ENCODE measurements at regions not wholly inside any gene's neighbourhood (a gene's known extent, or its start where the extent isn't known, plus 50 kb on each side); places are given as distances from the start of the nearest gene placed in this dataset.

GRCh38 chr2:21633015-21633414, 509.2 kb downstream of the TDRD15 start:
- DNase-seq (ENCODE audit: low read depth in 2 of 2): no peak

GRCh38 chr2:21633466-21633865, 509.7 kb downstream of the TDRD15 start:
- no peak for DNase-seq (ENCODE audit: low read depth in 2 of 2)

DNA sequence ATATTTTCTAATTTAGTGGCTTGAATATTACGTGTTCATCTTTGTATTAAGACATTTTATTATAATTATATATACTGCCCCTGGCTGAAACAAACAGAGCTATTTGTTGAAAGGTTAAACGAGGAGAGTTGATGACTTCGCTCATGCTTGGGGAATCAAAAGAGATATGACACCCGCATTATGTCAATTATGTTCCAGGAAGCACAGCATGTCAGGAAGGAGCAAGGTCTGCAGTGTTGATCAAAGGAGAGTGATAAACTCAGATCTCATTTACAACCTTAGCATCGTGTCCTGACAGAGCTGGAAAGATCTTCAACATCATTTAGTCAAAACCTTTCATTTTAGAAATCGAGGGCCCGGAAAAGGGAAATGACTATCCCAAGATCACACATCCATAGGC, 510.1 kb downstream of the TDRD15 start:
- DNase-seq (ENCODE audit: low read depth in 2 of 2): no peak

- no peak for DNase-seq (ENCODE audit: low read depth in 2 of 2)
Observed at GRCh38 chr2:21640046-21640445, 516.3 kb downstream of the TDRD15 start.

- DNase-seq (ENCODE audit: low read depth in 2 of 2): no peak
Observed at GRCh38 chr2:21642647-21643046, 518.9 kb downstream of the TDRD15 start.

- DNase-seq (ENCODE audit: low read depth in 2 of 2): no peak
Observed at GRCh38 chr2:21643180-21643579, 519.4 kb downstream of the TDRD15 start.

DNA sequence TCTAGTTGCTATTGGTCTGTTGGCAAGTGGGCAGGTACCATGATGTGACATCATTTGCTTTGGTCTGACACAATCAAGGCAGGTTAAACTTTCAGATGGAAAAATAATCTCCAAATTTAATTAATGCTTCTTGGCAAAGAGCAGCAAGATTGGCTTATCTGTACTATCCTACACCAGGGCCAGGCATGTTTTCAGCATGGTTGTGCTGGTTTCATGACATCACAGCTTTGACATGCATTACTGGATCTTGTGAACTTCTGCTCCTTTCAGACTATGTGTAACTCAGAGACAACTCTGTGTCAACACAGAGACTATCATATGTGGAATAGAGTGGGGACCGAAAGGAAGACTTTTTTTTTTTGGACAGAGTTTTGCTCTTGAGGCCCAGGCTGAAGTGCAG, 520.5 kb downstream of the TDRD15 start:
- DNase-seq (ENCODE audit: low read depth in 2 of 2): no peak

GRCh38 chr2:21646345-21646744, 522.6 kb downstream of the TDRD15 start:
- DNase-seq (ENCODE audit: low read depth in 2 of 2): no peak

DNA sequence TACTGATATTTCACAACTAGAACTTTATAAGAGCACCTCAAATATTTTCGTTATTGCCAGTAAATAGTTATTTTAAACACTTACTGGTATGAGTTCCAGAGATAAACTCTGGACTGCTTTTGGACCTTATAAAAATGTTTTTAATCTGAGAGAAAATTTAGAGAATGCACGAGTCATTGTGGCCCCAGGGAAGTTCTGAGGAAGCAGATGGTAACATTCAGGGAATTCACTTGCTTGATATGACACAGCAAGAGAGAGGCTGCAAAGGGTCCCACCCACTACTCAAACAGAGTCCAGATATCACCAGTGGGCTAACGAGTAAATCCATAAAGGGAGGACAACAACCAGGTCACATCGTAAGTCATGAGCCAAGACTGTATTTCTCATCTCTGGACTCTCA, 526.8 kb downstream of the TDRD15 start:
- no peak for DNase-seq (ENCODE audit: low read depth in 2 of 2)

GRCh38 chr2:21655136-21655535, 531.4 kb downstream of the TDRD15 start:
- DNase-seq (ENCODE audit: low read depth in 2 of 2): no peak

DNA sequence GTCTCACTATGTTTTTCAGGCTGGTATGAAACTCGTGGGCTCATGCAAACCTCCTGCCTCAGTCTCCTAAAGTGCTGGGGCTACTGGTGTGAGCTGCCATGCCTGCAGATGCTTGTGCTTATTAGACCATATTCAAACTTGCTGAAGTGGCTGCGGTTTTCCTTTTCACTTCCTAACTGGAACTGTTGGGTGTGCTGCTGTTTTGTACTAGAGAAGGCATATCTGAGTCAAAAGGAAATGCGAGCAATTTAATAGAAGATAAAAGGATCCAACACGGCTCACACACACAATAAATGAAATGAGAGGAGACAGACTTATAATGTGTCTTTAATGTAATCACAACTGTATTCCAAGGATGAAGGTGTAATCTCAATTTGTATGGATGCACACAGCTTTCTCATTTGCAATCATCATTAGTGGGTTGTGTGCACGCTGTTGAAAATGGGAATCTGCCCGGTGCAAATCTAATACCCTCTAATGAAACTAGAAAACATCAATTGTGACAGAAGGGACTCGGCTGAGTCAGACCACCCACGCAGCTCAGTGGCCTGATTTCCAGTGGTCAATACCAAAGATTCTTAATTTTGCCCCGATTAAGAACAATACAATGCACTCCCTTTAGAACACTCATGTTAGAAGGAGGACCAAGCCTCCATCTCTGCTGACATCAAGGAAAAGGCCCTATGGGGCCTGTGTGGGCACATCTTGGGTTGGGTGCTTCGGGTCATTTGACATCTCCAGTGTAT, 532.7 kb downstream of the TDRD15 start:
- DNase-seq (ENCODE audit: low read depth in 2 of 2): no peak

GRCh38 chr2:21657445-21657844, 533.7 kb downstream of the TDRD15 start:
- no peak for DNase-seq (ENCODE audit: low read depth in 2 of 2)

DNA sequence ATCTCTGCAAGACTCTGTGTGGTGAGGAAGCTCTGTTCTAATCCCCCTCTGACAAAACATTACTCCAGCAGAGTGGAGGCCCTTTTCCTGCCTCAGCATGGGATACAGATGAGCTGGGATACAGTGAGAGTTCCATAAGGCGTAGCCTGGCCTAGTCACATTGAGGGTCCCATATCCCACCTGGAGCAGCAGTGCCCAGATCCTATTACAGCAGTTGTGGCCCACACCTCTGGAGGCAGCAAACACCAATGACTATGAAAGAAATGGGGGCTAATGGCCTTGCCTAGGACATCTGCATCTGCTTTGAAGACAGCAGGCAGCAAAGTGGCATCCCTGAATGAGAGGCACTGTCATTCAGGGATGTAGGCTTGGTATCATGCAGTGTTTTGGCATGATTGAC, 534.5 kb downstream of the TDRD15 start:
- no peak for DNase-seq (ENCODE audit: low read depth in 2 of 2)

DNA sequence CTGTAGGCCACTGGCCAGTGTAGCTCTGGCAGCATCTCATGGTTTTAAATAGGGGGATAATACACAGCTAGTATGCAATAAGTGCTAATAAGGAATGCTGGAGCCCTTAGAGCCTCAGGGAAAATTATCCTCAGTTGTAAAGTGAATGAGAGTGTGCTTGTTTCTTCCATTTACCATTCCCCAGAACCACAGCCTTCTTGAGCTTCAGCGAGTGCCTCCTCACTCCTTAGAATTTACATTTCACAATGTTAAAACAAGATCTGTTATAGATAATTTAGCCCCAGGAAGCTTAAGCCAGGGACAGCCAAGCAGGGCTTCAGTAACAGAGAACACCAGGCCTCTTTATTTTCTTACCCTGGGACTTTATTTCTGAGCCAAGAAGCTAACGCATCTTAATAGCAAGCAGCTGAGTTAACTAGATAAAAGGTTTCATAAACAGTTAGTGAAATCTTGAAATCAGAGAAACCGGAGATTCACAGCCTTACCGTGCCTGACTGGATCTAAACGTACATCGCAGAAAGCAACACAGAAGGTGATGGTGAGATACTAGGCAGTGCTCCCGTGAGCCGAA, 535.2 kb downstream of the TDRD15 start:
- no peak for DNase-seq (ENCODE audit: low read depth in 2 of 2)

DNA sequence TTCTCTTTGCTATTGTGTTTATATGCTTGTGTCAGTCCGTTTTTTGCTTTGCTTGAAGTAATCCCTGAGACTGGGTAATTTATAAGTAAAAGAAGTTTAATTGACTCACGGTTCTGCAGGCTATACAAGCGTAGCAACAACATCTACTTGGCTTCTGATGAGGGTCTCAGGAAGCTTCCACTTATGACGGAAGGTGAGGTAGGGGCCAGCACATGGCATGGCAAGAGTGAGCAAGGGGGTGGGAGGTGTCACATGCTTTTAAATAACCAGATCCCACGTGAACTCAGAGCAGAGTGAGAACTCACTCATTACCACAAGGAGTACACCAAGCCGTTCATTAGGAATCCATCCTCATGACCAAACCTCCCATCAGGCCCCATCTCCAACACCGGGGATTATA, 540.3 kb downstream of the TDRD15 start:
- no peak for DNase-seq (ENCODE audit: low read depth in 2 of 2)

DNA sequence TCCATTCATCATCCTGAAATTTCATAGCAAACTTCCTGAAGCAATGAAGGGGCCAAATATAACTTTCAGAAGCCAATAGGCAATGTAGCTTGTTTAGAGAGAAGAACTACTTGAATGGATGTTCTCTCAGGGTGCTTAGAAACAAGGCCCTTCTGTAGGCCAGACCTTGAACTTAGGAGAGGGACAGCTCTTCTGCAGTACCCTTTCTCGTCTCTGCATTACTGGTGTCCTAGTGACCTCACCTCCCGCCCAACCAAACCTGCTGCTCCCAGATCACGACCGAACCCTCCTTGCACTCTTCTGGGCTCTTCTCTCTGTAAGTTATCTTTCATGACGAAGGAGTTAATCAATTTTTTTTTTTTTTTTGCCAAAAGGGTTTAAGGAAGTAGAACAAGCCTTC, 543.9 kb downstream of the TDRD15 start:
- DNase-seq (ENCODE audit: low read depth in 2 of 2): no peak

DNA sequence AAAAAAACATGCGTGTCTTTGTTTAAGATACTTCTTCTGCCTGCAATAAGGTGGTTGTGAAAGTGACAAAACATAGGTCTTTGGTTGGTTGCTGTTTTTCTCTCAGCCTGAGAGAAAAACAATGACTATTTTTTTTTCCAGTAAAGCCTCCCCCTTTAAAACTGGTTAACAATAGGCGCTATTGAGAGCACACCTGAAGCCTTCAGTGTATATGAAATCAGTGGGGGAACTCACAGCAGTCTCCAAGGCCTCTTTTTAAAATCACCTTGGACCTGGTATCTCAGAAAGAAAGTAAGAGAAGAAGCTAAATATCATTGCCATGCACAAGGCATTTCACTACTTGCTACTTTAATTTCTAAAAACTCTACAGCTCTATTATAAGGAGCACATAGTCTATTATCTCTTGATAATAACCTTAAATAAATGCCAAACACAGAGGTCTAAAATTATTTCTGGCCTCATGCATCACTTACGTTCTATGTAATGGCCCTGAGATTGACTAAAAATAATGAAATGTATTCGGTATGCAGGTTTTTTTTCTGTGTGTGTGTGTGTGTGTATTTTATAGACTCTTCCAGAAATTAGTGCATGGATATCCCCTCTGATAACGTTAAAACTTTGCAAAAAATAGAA, 544.4 kb downstream of the TDRD15 start:
- DNase-seq (ENCODE audit: low read depth in 2 of 2): no peak

DNA sequence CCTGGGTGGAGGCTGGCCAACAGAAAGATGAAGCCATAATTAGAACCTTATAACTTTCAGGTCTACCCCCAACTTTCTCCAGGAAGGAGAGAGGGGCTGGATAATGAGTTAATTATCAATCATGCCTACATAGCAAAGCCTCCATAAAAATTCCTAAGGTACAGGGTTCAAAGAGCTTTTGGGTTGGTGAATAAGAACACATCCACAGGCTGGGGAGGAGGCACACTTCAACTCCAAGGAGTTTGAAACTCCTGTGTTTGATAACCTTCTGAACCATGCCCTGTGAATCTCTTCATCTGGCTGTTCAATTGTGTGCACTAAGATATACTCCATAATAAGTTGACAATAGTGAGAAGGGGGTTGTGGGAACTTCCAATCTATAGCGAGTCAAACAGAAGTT, 552.3 kb downstream of the TDRD15 start:
- no peak for DNase-seq (ENCODE audit: low read depth in 2 of 2)

DNA sequence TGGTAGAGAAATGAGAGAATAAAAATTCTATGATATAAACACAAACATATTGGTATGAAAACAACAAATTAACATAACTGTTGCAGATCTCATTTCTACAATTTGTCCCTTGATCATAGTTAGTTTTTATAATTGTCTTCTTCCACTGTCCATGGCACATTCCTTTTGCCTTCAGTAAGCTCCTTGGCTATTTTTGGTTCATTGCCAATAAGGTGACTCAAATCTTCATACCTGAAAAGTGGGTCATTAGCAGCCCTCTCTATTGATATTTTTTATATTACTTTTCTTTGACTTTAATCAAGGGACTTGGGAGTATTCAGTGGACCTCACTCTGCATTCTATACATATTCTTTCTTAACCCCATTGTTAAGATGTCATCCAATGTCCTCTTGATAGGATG, 552.9 kb downstream of the TDRD15 start:
- DNase-seq (ENCODE audit: low read depth in 2 of 2): no peak

- DNase-seq (ENCODE audit: low read depth in 2 of 2): no peak
Observed at GRCh38 chr2:21683838-21684237, 560.1 kb downstream of the TDRD15 start.

- no peak for DNase-seq (ENCODE audit: low read depth in 2 of 2)
Observed at GRCh38 chr2:21687589-21687988, 563.8 kb downstream of the TDRD15 start.

DNA sequence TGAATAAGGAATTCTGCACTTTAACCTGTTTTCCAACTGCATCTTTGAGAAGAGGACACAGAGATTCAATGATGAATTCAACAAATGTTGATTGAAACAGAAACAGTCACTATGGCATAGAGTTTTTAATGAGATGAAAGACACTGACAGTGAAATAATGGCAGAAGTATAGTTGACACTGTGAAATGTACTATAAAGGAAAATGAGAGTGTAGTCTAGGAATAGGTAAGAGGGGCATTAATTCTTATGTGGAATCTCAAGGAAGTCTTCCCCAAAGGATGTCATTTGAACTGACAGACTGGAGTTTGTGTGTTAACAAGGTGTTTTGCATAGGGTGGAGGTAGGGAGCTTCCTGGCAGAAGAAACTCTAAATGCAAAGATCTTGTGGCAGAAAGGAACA, 566.2 kb downstream of the TDRD15 start:
- DNase-seq (ENCODE audit: low read depth in 2 of 2): no peak

DNA sequence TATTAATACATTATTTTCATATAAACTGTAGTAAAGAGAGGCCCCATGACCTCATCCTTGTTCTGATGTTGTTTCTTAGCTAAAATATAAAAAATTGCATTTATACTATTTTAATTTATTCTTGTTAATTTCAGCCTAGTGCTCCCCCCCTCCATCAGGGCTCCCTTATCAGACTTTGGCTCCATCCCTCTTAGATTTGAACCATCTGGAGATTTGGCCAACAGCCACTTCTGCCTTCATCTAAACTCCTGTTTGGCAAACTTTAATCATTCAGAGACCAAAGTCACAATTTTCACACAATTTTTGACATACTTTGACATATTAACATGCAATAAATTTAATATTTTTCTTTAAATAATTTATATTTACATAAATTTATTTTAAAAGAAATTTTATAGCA, 569.3 kb downstream of the TDRD15 start:
- DNase-seq (ENCODE audit: low read depth in 2 of 2): no peak

Measured in stimulated activated CD8-positive, alpha-beta memory T cell treated with anti-CD3 and anti-CD28 coated beads, Interleukin-7, amount 100 ng/mL, for 4 hours (primary cell).